ENCODE measurements at regions not wholly inside any gene's neighbourhood (a gene's known extent, or its start where the extent isn't known, plus 50 kb on each side); places are given as distances from the start of the nearest gene placed in this dataset.

GRCh38 chr4:174579421-174579820 lies 57.1 kb upstream of the HPGD start:
- no peak for TF ChIP-seq CTCF (conservative IDR thresholded peaks at IDR 0.05 in 1 of 2, IDR thresholded peaks at IDR 0.05 in 1 of 2; ENCODE audit: extremely low read depth in 1 of 2, insufficient read depth in 1 of 2, low read depth in 1 of 2, low read length in 2 of 2)
- no peak for TF ChIP-seq EZH2 (IDR thresholded peaks at IDR 0.05; ENCODE audit: borderline replicate concordance, low read length)
